B cell (primary cell): ENCODE measurements at regions not wholly inside any gene's neighbourhood (a gene's known extent, or its start where the extent isn't known, plus 50 kb on each side); places are given as distances from the start of the nearest gene placed in this dataset.

ENCODE experiments used
- ATAC-seq: fragments of 200-7000 bp; cut with Tn5 transposase; one replicate; pipeline ENCODE4 v1.10.0; 2021; ENCODE audit warnings: low read depth, mild to moderate bottlenecking, moderate number of reproducible peaks, moderate library complexity
- CTCF ChIA-PET: fragments of 350-600 bp; sonication (Branson Sonifier 250); formaldehyde crosslinking; loops from one replicate; lab custom pipeline; 2021; ENCODE audit warnings: antibody characterized with exemption, inconsistent platforms; lab: Charles Lee
- POLR2A ChIA-PET: fragments of 350-600 bp; sonication (Branson Sonifier 250); formaldehyde crosslinking; loops from one replicate; lab custom pipeline; 2021; ENCODE audit warnings: antibody characterized with exemption; lab: Charles Lee
- DNase-seq: peaks from one replicate; pipeline ENCODE4 v3.0.0; 2013
- H2AFZ ChIP-seq: 2 replicates; pipeline ENCODE4 v1.6.1; 2012; ENCODE audit warnings: mild to moderate bottlenecking, low read depth, low read length; ENCODE audit not compliant: insufficient read depth, poor library complexity, severe bottlenecking
- H3K27ac ChIP-seq, 2 donors: 1 replicate in 1 of 2; 2 replicates in 1 of 2; pipeline ENCODE4 v1.5.1; 2012 to 2013; ENCODE audit warnings: low read length in 2 of 2, mild to moderate bottlenecking in 2 of 2, moderate library complexity in 1 of 2
- H3K27me3 ChIP-seq, 4 experiments: fragments of 200-600 bp in 1 of 4; sonication (generic) in 1 of 4; replicated peaks in 1 of 4; 1 replicate in 2 of 4; 2 replicates in 2 of 4; pipeline versions ENCODE4 v1.6.1 to v1.7.0; 2013 to 2016; ENCODE audit warnings: low read length in 3 of 4, mild to moderate bottlenecking in 2 of 4, mixed read lengths in 1 of 4, moderate library complexity in 1 of 4; ENCODE audit not compliant: insufficient read depth in 4 of 4, control insufficient read depth in 3 of 4; ENCODE audit errors: control extremely low read depth in 1 of 4
- H3K36me3 ChIP-seq, 2 experiments: replicated peaks in 1 of 2; 1 replicate in 1 of 2; 2 replicates in 1 of 2; pipeline versions ENCODE4 v1.6.1 to v1.7.1; 2013; ENCODE audit warnings: low read length in 1 of 2; ENCODE audit not compliant: insufficient read depth in 2 of 2, control insufficient read depth in 1 of 2; ENCODE audit errors: control extremely low read depth in 1 of 2, extremely low read depth in 1 of 2
- H3K4me1 ChIP-seq, 2 donors: fragments of 200-600 bp in 1 of 2; sonication (generic) in 1 of 2; 1 replicate in 1 of 2; 2 replicates in 1 of 2; pipeline versions ENCODE4 v1.5.1 to v1.6.1; 2013 to 2017; ENCODE audit warnings: low read length in 2 of 2; ENCODE audit not compliant: control insufficient read depth in 2 of 2, insufficient read depth in 2 of 2
- H3K4me2 ChIP-seq: replicated peaks from 2 replicates; pipeline ENCODE3; 2012; ENCODE audit warnings: mild to moderate bottlenecking, low read depth, low read length; ENCODE audit not compliant: poor library complexity, severe bottlenecking
- H3K4me3 ChIP-seq, 5 experiments: fragments of 200-600 bp in 1 of 5; sonication (generic) in 1 of 5; 1 replicate in 3 of 5; 2 replicates in 2 of 5; pipeline versions ENCODE4 v1.5.1 to v1.7.0; 2011 to 2016; ENCODE audit warnings: low read length in 4 of 5, mild to moderate bottlenecking in 4 of 5, low read depth in 2 of 5, control low read depth in 1 of 5, moderate library complexity in 1 of 5; ENCODE audit not compliant: insufficient read depth in 1 of 5; ENCODE audit errors: control extremely low read depth in 1 of 5, extremely low read depth in 1 of 5
- H3K79me2 ChIP-seq: fragments of 200-600 bp; sonication (generic); one replicate; pipeline ENCODE4 v1.6.0; 2016; ENCODE audit warnings: low read length; ENCODE audit not compliant: control insufficient read depth, insufficient read depth
- H3K9ac ChIP-seq: fragments of 200-600 bp; sonication (generic); 2 replicates; pipeline ENCODE4 v1.6.1; 2017; ENCODE audit warnings: mild to moderate bottlenecking, low read length, moderate library complexity
- H3K9me3 ChIP-seq, 3 donors: one replicate each; pipeline versions ENCODE4 v1.6.1 to v1.7.1; 2013; ENCODE audit warnings: low read length in 2 of 3; ENCODE audit not compliant: control insufficient read depth in 2 of 3, insufficient read depth in 1 of 3; ENCODE audit errors: control extremely low read depth in 1 of 3
- H4K20me1 ChIP-seq: 2 replicates; pipeline ENCODE4 v1.6.0; 2012; ENCODE audit warnings: mild to moderate bottlenecking, low read length; ENCODE audit not compliant: insufficient read depth, control insufficient read depth, poor library complexity, severe bottlenecking
- H3K27ac Mint-ChIP-seq: one replicate; pipeline ENCODE4 v1.8.0; 2021; ENCODE audit warnings: mixed read lengths
- H3K27me3 Mint-ChIP-seq: one replicate; pipeline ENCODE4 v1.8.0; 2021; ENCODE audit warnings: mixed read lengths
- H3K4me1 Mint-ChIP-seq: one replicate; pipeline ENCODE4 v1.8.0; 2021; ENCODE audit warnings: mixed read lengths
- H3K4me3 Mint-ChIP-seq: one replicate; pipeline ENCODE4 v1.8.0; 2021; ENCODE audit warnings: mixed read lengths
- H3K9me3 Mint-ChIP-seq: one replicate; pipeline ENCODE4 v1.8.0; 2022; ENCODE audit warnings: mixed read lengths; ENCODE audit not compliant: insufficient read depth
- EZH2 ChIP-seq: IDR thresholded peaks from 2 replicates; pipeline ENCODE4 v1.6.1; 2012; ENCODE audit warnings: borderline replicate concordance, low read depth, mild to moderate bottlenecking, moderate library complexity, low read length; ENCODE audit not compliant: insufficient read depth, poor library complexity, severe bottlenecking
- WGBS: methylation state at CpG from one replicate; pipeline ENCODE4 v1.1.5; 2013; ENCODE audit warnings: missing lambda C conversion rate; ENCODE audit not compliant: insufficient coverage; 5-methylcytosine and 5-hydroxymethylcytosine counted together
- intact Hi-C: fragments of 100-400 bp; cut with micrococcal nuclease; formaldehyde crosslinking; loops from one replicate; pipeline ENCODE4 v1.10.0; 2022
- TF ChIP-seq, protein P1 (sequence below): fragments of 200-600 bp; IDR thresholded peaks from one replicate; pipeline ENCODE4 v1.8.0; 2022; ENCODE audit warnings: antibody characterized with exemption, mild to moderate bottlenecking

DNA sequence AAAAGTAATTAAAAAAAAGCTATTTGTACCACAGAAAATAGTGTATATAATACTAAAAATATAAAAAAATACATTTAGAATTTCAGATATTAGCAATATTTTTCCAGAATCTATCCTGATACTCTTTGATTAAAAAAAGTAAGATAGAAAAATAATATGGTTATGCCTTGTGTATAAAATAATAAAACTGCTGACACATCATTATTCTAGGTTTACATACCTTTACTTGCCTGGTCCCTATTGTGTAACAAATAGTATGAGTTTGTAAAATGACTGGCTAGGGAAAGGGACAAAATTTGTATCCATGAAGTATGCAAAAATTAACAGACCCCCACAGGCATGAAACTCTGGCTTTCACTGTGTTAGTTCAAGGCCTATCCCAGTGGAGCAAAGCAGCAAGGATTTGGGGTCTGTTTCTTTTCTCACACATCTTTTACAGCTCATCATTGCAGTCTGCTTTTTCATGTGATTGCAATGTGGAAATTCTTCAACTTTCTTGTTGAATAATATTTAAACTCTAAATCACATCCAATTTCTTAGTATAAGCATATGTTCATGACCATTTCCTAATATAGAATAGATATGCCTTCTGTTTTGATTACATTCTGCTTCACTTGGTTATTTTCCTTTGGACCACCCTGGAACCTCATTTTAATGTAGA lies 136.7 kb upstream of the PCDH18 start:
- H3K27me3 ChIP-seq, result no peaks in the 10 kb centered on the region
- H4K20me1 ChIP-seq, result no peaks in the 10 kb centered on the region
- DNase-seq, result no peak
- ChIA-PET POLR2A (no interaction called here), CTCF (no interaction called here)
- Mint-ChIP-seq H3K4me3 (no peak overlapping the region), H3K27ac (no peak overlapping the region), H3K4me1 (no peaks in the 10 kb centered on the region), H3K9me3 (peaks cover 2% of the 10 kb centered on the region), H3K27me3 (no peaks in the 10 kb centered on the region)
- no peak overlapping the region for H3K4me3 ChIP-seq
- intact Hi-C loops, result no loop called here
- H3K9me3 ChIP-seq, result no peaks in the 10 kb centered on the region
- no peaks in the 10 kb centered on the region for H3K79me2 ChIP-seq
- H3K4me1 ChIP-seq, result no peaks in the 10 kb centered on the region
- TF ChIP-seq, protein P1, sequence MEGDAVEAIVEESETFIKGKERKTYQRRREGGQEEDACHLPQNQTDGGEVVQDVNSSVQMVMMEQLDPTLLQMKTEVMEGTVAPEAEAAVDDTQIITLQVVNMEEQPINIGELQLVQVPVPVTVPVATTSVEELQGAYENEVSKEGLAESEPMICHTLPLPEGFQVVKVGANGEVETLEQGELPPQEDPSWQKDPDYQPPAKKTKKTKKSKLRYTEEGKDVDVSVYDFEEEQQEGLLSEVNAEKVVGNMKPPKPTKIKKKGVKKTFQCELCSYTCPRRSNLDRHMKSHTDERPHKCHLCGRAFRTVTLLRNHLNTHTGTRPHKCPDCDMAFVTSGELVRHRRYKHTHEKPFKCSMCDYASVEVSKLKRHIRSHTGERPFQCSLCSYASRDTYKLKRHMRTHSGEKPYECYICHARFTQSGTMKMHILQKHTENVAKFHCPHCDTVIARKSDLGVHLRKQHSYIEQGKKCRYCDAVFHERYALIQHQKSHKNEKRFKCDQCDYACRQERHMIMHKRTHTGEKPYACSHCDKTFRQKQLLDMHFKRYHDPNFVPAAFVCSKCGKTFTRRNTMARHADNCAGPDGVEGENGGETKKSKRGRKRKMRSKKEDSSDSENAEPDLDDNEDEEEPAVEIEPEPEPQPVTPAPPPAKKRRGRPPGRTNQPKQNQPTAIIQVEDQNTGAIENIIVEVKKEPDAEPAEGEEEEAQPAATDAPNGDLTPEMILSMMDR, result no peak
- TF ChIP-seq EZH2, result no peak
- no peak overlapping the region for H3K4me2 ChIP-seq
- H3K36me3 ChIP-seq, result no peaks in the 10 kb centered on the region
- no peak overlapping the region for H3K27ac ChIP-seq
- ATAC-seq, result no peak
- no peak overlapping the region for H3K9ac ChIP-seq
- no peak overlapping the region for H2AFZ ChIP-seq

DNA sequence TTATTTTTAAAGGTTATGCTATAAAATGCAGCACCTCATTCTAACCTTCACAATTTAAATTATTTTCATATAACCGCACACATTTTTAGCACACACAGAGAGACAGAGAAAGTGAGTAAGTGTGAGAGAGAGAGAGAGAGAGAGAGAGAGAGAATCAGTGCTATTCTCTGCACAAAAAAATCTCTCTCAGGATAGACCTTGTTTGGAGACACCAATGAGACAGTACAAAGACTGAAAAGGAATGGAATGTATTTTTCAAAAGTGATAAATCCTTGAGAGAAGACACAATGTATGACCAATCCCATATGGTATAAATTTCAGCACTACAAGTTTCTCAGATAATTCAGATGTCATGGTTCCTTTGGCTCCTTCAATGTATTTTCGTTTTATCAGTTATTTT lies 132.1 kb upstream of the PCDH18 start:
- H3K9me3 ChIP-seq, result no peaks in the 10 kb centered on the region
- H3K36me3 ChIP-seq, result no peaks in the 10 kb centered on the region
- intact Hi-C loops, result no loop called here
- no peak overlapping the region for H2AFZ ChIP-seq
- no peak overlapping the region for H3K9ac ChIP-seq
- H3K4me3 Mint-ChIP-seq, result no peak overlapping the region
- WGBS, result 78% methylated on average over 1 of the region's 2 CpGs
- no peak overlapping the region for H3K4me3 ChIP-seq
- CTCF ChIA-PET, result no interaction called here
- no peak overlapping the region for H3K27ac Mint-ChIP-seq
- H3K4me1 ChIP-seq, result no peaks in the 10 kb centered on the region
- no peaks in the 10 kb centered on the region for H4K20me1 ChIP-seq
- H3K79me2 ChIP-seq, result no peaks in the 10 kb centered on the region
- POLR2A ChIA-PET, result no interaction called here
- H3K9me3 Mint-ChIP-seq, result peaks cover 5% of the 10 kb centered on the region
- H3K27ac ChIP-seq, result no peak overlapping the region
- H3K27me3 Mint-ChIP-seq, result no peaks in the 10 kb centered on the region
- H3K27me3 ChIP-seq, result no peaks in the 10 kb centered on the region
- no peaks in the 10 kb centered on the region for H3K4me1 Mint-ChIP-seq
- DNase-seq, result no peak
- no peak for ATAC-seq
- TF ChIP-seq, protein P1, result no peak
- no peak for TF ChIP-seq EZH2
- H3K4me2 ChIP-seq, result no peak overlapping the region
